BLaER1 treated with 17β-estradiol and CSF1 and Interleukin-3, amounts not matched to agents 10 nM and 100 nM (cell line): ENCODE measurements at regions not wholly inside any gene's neighbourhood (a gene's known extent, or its start where the extent isn't known, plus 50 kb on each side); places are given as distances from the start of the nearest gene placed in this dataset.
A peak's percentile ranks its signal among the peaks of the same experiment; 100 is the strongest.

Experiments used
- H3K27ac ChIP-seq, 11 experiments: shearing (Covaris generic); formaldehyde crosslinking; 2 replicates each; pipeline ENCODE4 v1.8.1; 2022
- H3K27me3 ChIP-seq, 11 experiments: shearing (Covaris generic); formaldehyde crosslinking; 2 replicates each; pipeline ENCODE4 v1.8.1; 2022
- H3K36me3 ChIP-seq, 11 experiments: shearing (Covaris generic); formaldehyde crosslinking; 2 replicates each; pipeline ENCODE4 v1.8.1; 2022
- H3K4me1 ChIP-seq, 10 experiments: shearing (Covaris generic); formaldehyde crosslinking; 2 replicates each; pipeline ENCODE4 v1.8.1; 2022
- H3K4me2 ChIP-seq, 11 experiments: shearing (Covaris generic); formaldehyde crosslinking; 2 replicates each; pipeline ENCODE4 v1.8.1; 2022
- H3K4me3 ChIP-seq, 10 experiments: shearing (Covaris generic); formaldehyde crosslinking; 2 replicates each; pipeline ENCODE4 v1.8.1; 2022
- H3K9ac ChIP-seq, 11 experiments: shearing (Covaris generic); formaldehyde crosslinking; 2 replicates each; pipeline ENCODE4 v1.8.1; 2022
- H3K9me3 ChIP-seq, 11 experiments: shearing (Covaris generic); formaldehyde crosslinking; replicated peaks in 1 of 11; 2 replicates each; pipeline ENCODE4 v1.8.1; 2022
- H4K20me1 ChIP-seq, 11 experiments: shearing (Covaris generic); formaldehyde crosslinking; 2 replicates each; pipeline ENCODE4 v1.8.1; 2022
- Cebpa-rat ChIP-seq, 11 experiments: shearing (Covaris generic); IDR thresholded peaks; 2 replicates each; pipeline ENCODE4 v1.8.1; 2022

GRCh38 chr1:221327954-221328353, 413.9 kb downstream of the DUSP10 start:
- Histone ChIP-seq H3K4me1 (peaks cover 0 to 4% (median 0%) of the 10 kb centered on the region in 10 experiments; a peak in 5 of 20 replicates), H3K36me3 (no peaks in the 10 kb centered on the region), H3K9me3 (peaks cover 9 to 32% (median 20%) of the 10 kb centered on the region in 11 experiments), H3K4me2 (no peak overlapping the region), H3K9ac (no peak overlapping the region), H3K27ac (no peak overlapping the region), H4K20me1 (no peaks in the 10 kb centered on the region), H3K4me3 (no peak overlapping the region), H3K27me3 (no peaks in the 10 kb centered on the region)
- TF ChIP-seq Cebpa-rat (IDR thresholded peaks at IDR 0.05), result no peak

DNA sequence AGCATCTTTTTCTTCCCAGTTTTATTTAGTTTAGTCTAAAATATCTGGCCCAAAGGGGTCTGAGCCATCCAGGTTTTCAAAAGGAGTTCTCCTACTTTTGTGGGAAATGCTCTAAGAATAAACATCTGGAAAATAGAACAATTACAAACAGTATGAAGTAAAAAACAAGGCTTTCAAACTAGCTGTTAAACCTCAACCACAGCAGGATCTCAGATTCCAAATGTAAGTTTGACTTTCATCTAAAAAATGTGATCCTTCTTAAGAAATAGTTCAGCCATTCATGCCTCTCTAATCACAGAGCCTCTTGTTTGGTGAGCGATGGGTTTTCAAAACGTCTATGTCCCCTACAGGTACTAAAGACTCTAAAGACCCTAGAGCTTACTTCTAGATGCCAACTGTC, 413.5 kb downstream of the DUSP10 start:
- no peak for TF ChIP-seq Cebpa-rat (IDR thresholded peaks at IDR 0.05)
- Histone ChIP-seq H3K27me3 (no peaks in the 10 kb centered on the region), H4K20me1 (no peaks in the 10 kb centered on the region), H3K27ac (no peak overlapping the region), H3K9me3 (peaks cover 9 to 32% (median 20%) of the 10 kb centered on the region in 11 experiments), H3K4me2 (no peak overlapping the region), H3K4me3 (no peak overlapping the region), H3K4me1 (peaks cover 0 to 8% (median 0%) of the 10 kb centered on the region in 10 experiments; a peak in 6 of 20 replicates), H3K36me3 (no peaks in the 10 kb centered on the region), H3K9ac (no peak overlapping the region)

DNA sequence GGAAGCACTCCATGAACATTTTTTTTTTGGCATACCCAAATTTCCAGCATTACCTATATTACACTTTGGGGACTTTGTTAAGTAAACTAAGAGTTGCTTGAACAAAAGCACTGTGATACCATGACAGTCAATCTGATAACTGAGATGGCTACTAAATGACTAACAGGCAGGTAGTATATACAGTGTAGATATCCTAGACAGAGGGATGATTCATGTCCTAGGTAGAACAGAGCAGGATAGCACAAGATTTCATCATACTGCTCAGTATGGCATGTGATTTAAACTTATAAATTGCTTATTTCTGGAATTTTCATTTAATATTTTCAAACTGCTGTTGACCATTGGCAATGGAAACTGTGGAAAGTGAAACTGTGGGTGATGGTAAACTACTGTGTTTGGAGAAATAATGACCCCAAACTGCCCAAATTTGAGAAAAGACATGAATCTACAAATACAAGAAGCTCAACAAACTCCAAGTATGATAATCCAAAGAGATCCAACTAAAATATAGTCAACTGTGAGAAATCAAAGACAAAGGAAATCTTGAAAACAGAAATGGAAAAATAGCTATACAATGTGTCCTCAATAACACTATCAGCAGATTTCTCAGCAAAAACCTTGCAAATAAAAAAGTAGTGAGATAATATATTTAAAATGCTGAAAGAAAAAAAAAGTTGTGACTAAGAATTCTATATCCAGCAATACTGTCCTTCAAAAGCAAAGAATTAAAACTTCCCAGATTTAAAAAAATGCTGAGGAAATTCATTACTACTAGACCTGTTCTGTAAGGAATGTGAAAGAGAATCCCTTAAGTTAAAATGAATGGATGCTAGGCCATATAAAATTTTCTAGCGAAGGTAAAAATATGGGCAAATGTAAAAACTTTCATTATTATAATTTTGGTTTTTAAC, 410.4 kb downstream of the DUSP10 start:
- H4K20me1 ChIP-seq, result no peaks in the 10 kb centered on the region
- H3K27ac ChIP-seq, result no peak overlapping the region
- no peak overlapping the region for H3K9ac ChIP-seq
- peaks cover 25 to 40% (median 29%) of the 10 kb centered on the region in 10 experiments for H3K4me1 ChIP-seq
- no peak for TF ChIP-seq Cebpa-rat (IDR thresholded peaks at IDR 0.05)
- H3K27me3 ChIP-seq, result 0 out of 22 replicates have a peak, but pooled peaks cover 0 to 1% (median 0%) of the 10 kb centered on the region in 11 experiments
- no peaks in the 10 kb centered on the region for H3K36me3 ChIP-seq
- no peak overlapping the region for H3K4me3 ChIP-seq
- H3K9me3 ChIP-seq, result peaks cover 9 to 32% (median 20%) of the 10 kb centered on the region in 11 experiments
- no peak overlapping the region for H3K4me2 ChIP-seq

GRCh38 chr1:221334062-221334461, 407.8 kb downstream of the DUSP10 start:
- Histone ChIP-seq H3K4me1 (peaks cover 29 to 45% (median 32%) of the 10 kb centered on the region in 10 experiments), H3K27ac (peak overlapping the region in 3 of 11 experiments; percentile 41 to 54 (median 48); a peak in 4 of 22 replicates), H3K9ac (no peak overlapping the region), H3K4me3 (no peak overlapping the region), H3K4me2 (peak overlapping the region; percentile 72 to 88 (median 81); a peak in 21 of 22 replicates), H3K9me3 (peaks cover 9 to 32% (median 20%) of the 10 kb centered on the region in 11 experiments), H4K20me1 (no peaks in the 10 kb centered on the region), H3K27me3 (peaks cover 0 to 10% (median 0%) of the 10 kb centered on the region in 11 experiments; a peak in 4 of 22 replicates), H3K36me3 (no peaks in the 10 kb centered on the region)
- no peak for TF ChIP-seq Cebpa-rat (IDR thresholded peaks at IDR 0.05)

DNA sequence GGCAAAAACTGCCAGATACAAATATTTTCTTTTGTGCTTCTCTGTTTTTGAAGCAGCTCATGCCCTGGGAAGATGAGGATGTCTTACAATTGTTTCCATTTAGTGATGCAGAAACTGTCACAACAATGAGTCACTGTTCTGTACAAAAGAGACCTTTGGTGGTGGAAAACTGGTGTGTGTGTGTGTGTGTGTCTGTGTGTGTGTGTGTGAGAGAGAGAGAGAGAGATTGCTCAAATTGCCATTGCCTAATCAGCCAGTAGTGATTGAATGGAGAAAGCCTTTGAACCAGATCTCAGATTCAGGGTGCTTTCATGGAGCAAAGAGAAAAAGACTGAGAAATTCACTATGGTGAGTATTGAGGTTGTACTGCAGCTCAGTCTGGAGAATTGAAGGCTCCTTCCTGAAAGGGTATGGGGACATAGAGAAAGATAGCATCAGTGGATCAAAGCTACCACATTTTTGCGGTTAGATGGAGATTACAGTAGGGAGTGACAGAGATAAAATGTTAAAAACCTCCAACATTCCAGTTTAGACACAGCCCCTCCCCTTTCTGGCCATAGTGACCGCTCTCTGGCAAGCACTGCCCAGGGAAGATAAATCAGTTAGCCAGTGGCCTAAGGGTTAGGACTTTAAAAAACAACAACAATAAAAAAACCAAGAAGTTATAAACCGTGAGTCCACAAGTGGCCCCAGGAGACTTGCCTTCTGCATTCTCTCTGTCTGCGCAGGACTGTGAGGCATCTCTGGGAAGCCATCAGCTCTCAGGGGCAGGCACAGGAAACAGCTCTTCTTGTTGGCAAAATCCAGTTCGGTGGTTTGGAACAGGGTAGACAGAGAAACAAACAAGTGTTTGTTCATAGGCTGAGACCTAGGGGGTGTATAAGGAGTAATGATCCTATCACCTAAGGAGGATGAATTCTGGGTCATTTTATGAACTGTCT, 406.5 kb downstream of the DUSP10 start:
- H3K9ac ChIP-seq, result peak overlapping the region in 7 of 11 experiments; percentile 3 to 45 (median 25); a peak in 4 of 22 replicates
- peaks cover 9 to 24% (median 19%) of the 10 kb centered on the region in 11 experiments for H3K9me3 ChIP-seq
- no peaks in the 10 kb centered on the region for H4K20me1 ChIP-seq
- H3K4me1 ChIP-seq, result peaks cover 29 to 45% (median 32%) of the 10 kb centered on the region in 10 experiments
- peak in 2 of 11 experiments; percentile 43 to 60; a peak in 2 of 22 replicates for TF ChIP-seq Cebpa-rat (IDR thresholded peaks at IDR 0.05)
- no peaks in the 10 kb centered on the region for H3K36me3 ChIP-seq
- peak overlapping the region; percentile 72 to 88 (median 81) for H3K4me2 ChIP-seq
- peak overlapping the region in 10 of 11 experiments; percentile 38 to 63 (median 58); a peak in 19 of 22 replicates for H3K27ac ChIP-seq
- peak overlapping the region in 3 of 10 experiments; percentile 16 to 46 (median 35); a peak in 5 of 20 replicates for H3K4me3 ChIP-seq
- H3K27me3 ChIP-seq, result peaks cover 0 to 10% (median 0%) of the 10 kb centered on the region in 11 experiments; a peak in 4 of 22 replicates

DNA sequence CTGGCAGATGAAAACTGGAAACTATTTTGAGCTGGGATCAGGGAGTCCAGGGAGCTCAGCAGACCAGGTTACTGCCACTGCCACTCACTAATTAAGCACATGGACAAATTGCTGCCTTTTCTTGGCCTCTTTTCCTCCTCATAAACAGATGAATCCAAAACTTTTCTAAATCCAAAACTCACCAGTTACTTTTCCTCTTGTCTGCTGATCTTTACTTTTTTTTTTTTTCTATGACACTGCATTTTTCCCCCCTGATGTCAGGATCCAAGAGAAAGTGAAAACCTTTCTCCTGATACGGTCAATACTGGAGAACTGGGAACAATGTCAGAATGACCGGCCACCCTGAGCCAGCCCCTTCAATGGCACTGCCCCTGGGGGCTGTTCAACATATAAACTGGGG, 405.8 kb downstream of the DUSP10 start:
- peaks cover 29 to 45% (median 32%) of the 10 kb centered on the region in 10 experiments for H3K4me1 ChIP-seq
- H3K4me3 ChIP-seq, result peak overlapping the region in 1 of 10 experiments; percentile 35; a peak in 1 of 20 replicates
- H3K4me2 ChIP-seq, result peak overlapping the region; percentile 72 to 88 (median 81)
- peaks cover 0 to 10% (median 0%) of the 10 kb centered on the region in 11 experiments; a peak in 4 of 22 replicates for H3K27me3 ChIP-seq
- no peaks in the 10 kb centered on the region for H4K20me1 ChIP-seq
- no peak for TF ChIP-seq Cebpa-rat (IDR thresholded peaks at IDR 0.05)
- peak overlapping the region in 5 of 11 experiments; percentile 8 to 45 (median 32); a peak in 2 of 22 replicates for H3K9ac ChIP-seq
- H3K36me3 ChIP-seq, result no peaks in the 10 kb centered on the region
- peaks cover 8 to 19% (median 12%) of the 10 kb centered on the region in 11 experiments for H3K9me3 ChIP-seq
- H3K27ac ChIP-seq, result peak overlapping the region in 8 of 11 experiments; percentile 50 to 63 (median 59); a peak in 13 of 22 replicates

- peaks cover 0 to 9% (median 4%) of the 10 kb centered on the region in 11 experiments; a peak in 8 of 22 replicates for H3K9me3 ChIP-seq
- H3K4me1 ChIP-seq, result peaks cover 29 to 45% (median 32%) of the 10 kb centered on the region in 10 experiments
- H3K4me3 ChIP-seq, result no peak overlapping the region
- no peak for TF ChIP-seq Cebpa-rat (IDR thresholded peaks at IDR 0.05)
- H3K4me2 ChIP-seq, result peak overlapping the region in 4 of 11 experiments; percentile 25 to 88 (median 76); a peak in 8 of 22 replicates
- H3K9ac ChIP-seq, result no peak overlapping the region
- H3K36me3 ChIP-seq, result no peaks in the 10 kb centered on the region
- no peaks in the 10 kb centered on the region for H4K20me1 ChIP-seq
- no peak overlapping the region for H3K27ac ChIP-seq
- H3K27me3 ChIP-seq, result peaks cover 0 to 10% (median 0%) of the 10 kb centered on the region in 11 experiments; a peak in 4 of 22 replicates
Observed at GRCh38 chr1:221337106-221337505, 404.8 kb downstream of the DUSP10 start.

DNA sequence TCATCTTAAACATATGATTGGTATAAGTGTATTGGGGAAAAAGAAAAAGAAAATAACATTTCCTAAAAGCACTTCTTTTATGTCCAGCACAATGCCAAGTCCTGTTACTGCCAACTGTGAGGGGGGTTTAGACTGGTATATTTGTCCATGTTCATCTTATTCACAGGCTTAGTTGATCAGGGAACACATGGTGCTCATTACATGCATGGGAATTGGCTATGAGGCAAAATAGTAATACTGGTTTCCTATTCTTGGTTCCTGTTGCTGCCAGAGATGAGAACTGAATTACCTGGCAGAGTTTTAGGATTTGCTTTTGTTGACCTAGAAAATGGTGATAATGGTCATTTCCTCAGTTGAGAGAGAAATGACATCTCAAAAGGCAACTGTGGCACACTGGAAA, 398.8 kb downstream of the DUSP10 start:
- Histone ChIP-seq H3K4me1 (no peaks in the 10 kb centered on the region), H3K4me2 (no peak overlapping the region), H3K36me3 (no peaks in the 10 kb centered on the region), H3K9me3 (no peaks in the 10 kb centered on the region), H4K20me1 (no peaks in the 10 kb centered on the region), H3K4me3 (no peak overlapping the region), H3K27me3 (no peaks in the 10 kb centered on the region), H3K9ac (no peak overlapping the region), H3K27ac (no peak overlapping the region)
- no peak for TF ChIP-seq Cebpa-rat (IDR thresholded peaks at IDR 0.05)
